ENCODE measurements at regions not wholly inside any gene's neighbourhood (a gene's known extent, or its start where the extent isn't known, plus 50 kb on each side); places are given as distances from the start of the nearest gene placed in this dataset.

GRCh38 chr13:111044087-111044830 lies 70.9 kb upstream of the ARHGEF7 start:
- H3K27ac ChIP-seq = no peak overlapping the region
- TF ChIP-seq CTCF (conservative IDR thresholded peaks at IDR 0.05) (no peak), ZFX (IDR thresholded peaks at IDR 0.05) (no peak)

GRCh38 chr13:111043575-111043982 lies 71.5 kb upstream of the ARHGEF7 start:
- no peak overlapping the region for H3K27ac ChIP-seq
- TF ChIP-seq ZFX (IDR thresholded peaks at IDR 0.05) = no peak
- no peak for TF ChIP-seq CTCF (conservative IDR thresholded peaks at IDR 0.05)

GRCh38 chr13:111042661-111043226 lies 72.4 kb upstream of the ARHGEF7 start:
- no peak for TF ChIP-seq ZFX (IDR thresholded peaks at IDR 0.05)
- TF ChIP-seq CTCF (conservative IDR thresholded peaks at IDR 0.05) = no peak

GRCh38 chr13:111040830-111041229 lies 74.3 kb upstream of the ARHGEF7 start:
- TF ChIP-seq CTCF (conservative IDR thresholded peaks at IDR 0.05) (no peak), ZFX (IDR thresholded peaks at IDR 0.05) (no peak)
- H3K27ac ChIP-seq = no peak overlapping the region

More at GRCh38 chr13:111042661-111043226, 72.4 kb upstream of the ARHGEF7 start:
- no peak overlapping the region for H3K27ac ChIP-seq

GRCh38 chr13:111039735-111040134 lies 75.4 kb upstream of the ARHGEF7 start:
- TF ChIP-seq ZFX (IDR thresholded peaks at IDR 0.05) (no peak), CTCF (conservative IDR thresholded peaks at IDR 0.05) (no peak)
- no peak overlapping the region for H3K27ac ChIP-seq

GRCh38 chr13:111038887-111039286 lies 76.2 kb upstream of the ARHGEF7 start:
- TF ChIP-seq ZFX (IDR thresholded peaks at IDR 0.05) = no peak
- no peak for TF ChIP-seq CTCF (conservative IDR thresholded peaks at IDR 0.05)

GRCh38 chr13:111037927-111038326 lies 77.2 kb upstream of the ARHGEF7 start:
- H3K27ac ChIP-seq = no peak overlapping the region
- TF ChIP-seq ZFX (IDR thresholded peaks at IDR 0.05) = no peak
- no peak for TF ChIP-seq CTCF (conservative IDR thresholded peaks at IDR 0.05)

More at GRCh38 chr13:111038887-111039286, 76.2 kb upstream of the ARHGEF7 start:
- no peak overlapping the region for H3K27ac ChIP-seq

Measured in C4-2B (cell line).